GM18508 (cell line): ENCODE measurements at regions not wholly inside any gene's neighbourhood (a gene's known extent, or its start where the extent isn't known, plus 50 kb on each side); places are given as distances from the start of the nearest gene placed in this dataset.

Experiments
- ATAC-seq: cut with Tn5 transposase; IDR thresholded peaks from one replicate; pipeline ENCODE4 v1.9.1; 2021; ENCODE audit warnings: moderate number of reproducible peaks; ENCODE audit not compliant: insufficient read depth, unreplicated experiment

- no peak for ATAC-seq
These were observed 234.8 kb upstream of the GADL1 start for GRCh38 chr3:31129241-31129640.

- ATAC-seq: no peak
These were observed 237.8 kb upstream of the GADL1 start for GRCh38 chr3:31132132-31132769.

- no peak for ATAC-seq
These were observed 239.1 kb upstream of the GADL1 start for GRCh38 chr3:31133541-31133940.

GRCh38 chr3:31135546-31135945 lies 241.1 kb upstream of the GADL1 start:
- ATAC-seq: no peak

GRCh38 chr3:31137718-31138465 lies 243.4 kb upstream of the GADL1 start:
- ATAC-seq: no peak

- ATAC-seq: no peak
These were observed 246.0 kb upstream of the GADL1 start for GRCh38 chr3:31140470-31140869.

- no peak for ATAC-seq
These were observed 247.7 kb upstream of the GADL1 start for GRCh38 chr3:31142139-31142538.

- ATAC-seq: no peak
These were observed 248.1 kb upstream of the GADL1 start for GRCh38 chr3:31142543-31142942.

- no peak for ATAC-seq
These were observed 250.6 kb upstream of the GADL1 start for GRCh38 chr3:31145062-31145461.

- no peak for ATAC-seq
These were observed 253.1 kb upstream of the GADL1 start for GRCh38 chr3:31147550-31147949.

- ATAC-seq: no peak
These were observed 262.7 kb upstream of the GADL1 start for GRCh38 chr3:31157047-31157694.

GRCh38 chr3:31157893-31158620 lies 263.6 kb upstream of the GADL1 start:
- no peak for ATAC-seq

GRCh38 chr3:31159331-31160039 lies 265.0 kb upstream of the GADL1 start:
- ATAC-seq: no peak

GRCh38 chr3:31161889-31162288 lies 267.4 kb upstream of the GADL1 start:
- ATAC-seq: no peak

GRCh38 chr3:31164381-31164780 lies 269.9 kb upstream of the GADL1 start:
- ATAC-seq: no peak

GRCh38 chr3:31165399-31165860 lies 271.0 kb upstream of the GADL1 start:
- ATAC-seq: no peak

GRCh38 chr3:31166249-31166885 lies 271.9 kb upstream of the GADL1 start:
- no peak for ATAC-seq

- no peak for ATAC-seq
These were observed 273.2 kb upstream of the GADL1 start for GRCh38 chr3:31167666-31168065.

- no peak for ATAC-seq
These were observed 276.6 kb upstream of the GADL1 start for GRCh38 chr3:31170932-31171670.
